ENCODE measurements at regions not wholly inside any gene's neighbourhood (a gene's known extent, or its start where the extent isn't known, plus 50 kb on each side); places are given as distances from the start of the nearest gene placed in this dataset.

DNA sequence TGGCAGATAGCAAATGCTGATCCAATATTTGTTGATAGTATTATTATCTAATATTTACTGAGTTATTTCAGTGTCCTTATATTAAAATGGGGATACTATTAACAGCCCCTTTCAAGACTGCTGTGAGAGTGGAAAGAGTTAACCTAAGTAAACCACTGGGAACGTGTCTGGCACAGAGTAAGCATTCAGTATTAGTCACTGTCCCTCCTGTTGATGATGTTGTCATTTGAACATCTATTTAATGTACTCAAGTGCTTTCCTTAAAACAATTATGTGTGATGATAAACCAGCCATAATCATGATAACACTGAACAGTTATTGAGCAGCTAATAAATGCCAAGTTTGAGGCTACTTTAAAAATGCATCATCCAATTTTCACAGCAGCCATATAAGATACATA is 135.7 kb upstream of the XYLT1 start:
- TF ChIP-seq, protein P1, sequence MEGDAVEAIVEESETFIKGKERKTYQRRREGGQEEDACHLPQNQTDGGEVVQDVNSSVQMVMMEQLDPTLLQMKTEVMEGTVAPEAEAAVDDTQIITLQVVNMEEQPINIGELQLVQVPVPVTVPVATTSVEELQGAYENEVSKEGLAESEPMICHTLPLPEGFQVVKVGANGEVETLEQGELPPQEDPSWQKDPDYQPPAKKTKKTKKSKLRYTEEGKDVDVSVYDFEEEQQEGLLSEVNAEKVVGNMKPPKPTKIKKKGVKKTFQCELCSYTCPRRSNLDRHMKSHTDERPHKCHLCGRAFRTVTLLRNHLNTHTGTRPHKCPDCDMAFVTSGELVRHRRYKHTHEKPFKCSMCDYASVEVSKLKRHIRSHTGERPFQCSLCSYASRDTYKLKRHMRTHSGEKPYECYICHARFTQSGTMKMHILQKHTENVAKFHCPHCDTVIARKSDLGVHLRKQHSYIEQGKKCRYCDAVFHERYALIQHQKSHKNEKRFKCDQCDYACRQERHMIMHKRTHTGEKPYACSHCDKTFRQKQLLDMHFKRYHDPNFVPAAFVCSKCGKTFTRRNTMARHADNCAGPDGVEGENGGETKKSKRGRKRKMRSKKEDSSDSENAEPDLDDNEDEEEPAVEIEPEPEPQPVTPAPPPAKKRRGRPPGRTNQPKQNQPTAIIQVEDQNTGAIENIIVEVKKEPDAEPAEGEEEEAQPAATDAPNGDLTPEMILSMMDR (IDR thresholded peaks at IDR 0.05) = no peak
- TF ChIP-seq POLR2A (IDR thresholded peaks at IDR 0.05) = no peak
